PFSK-1 (cell line): ENCODE measurements at regions not wholly inside any gene's neighbourhood (a gene's known extent, or its start where the extent isn't known, plus 50 kb on each side); places are given as distances from the start of the nearest gene placed in this dataset.

Source experiments
- FOXP2 ChIP-seq: optimal IDR thresholded peaks from 2 replicates; pipeline ENCODE3; 2011; ENCODE audit warnings: borderline replicate concordance, control low read depth, inconsistent platforms; ENCODE audit not compliant: insufficient read depth; ENCODE audit errors: extremely low read length, extremely low read depth
- POLR2AphosphoS5 ChIP-seq: IDR thresholded peaks from 2 replicates; pipeline ENCODE4 v1.6.1; 2012; ENCODE audit warnings: low read depth, mild to moderate bottlenecking, control low read depth, low read length, moderate library complexity
- REST ChIP-seq, 2 experiments: IDR thresholded peaks; 2 replicates each; pipeline versions ENCODE4 v1.6.1 to v1.8.0; 2011 to 2012; ENCODE audit warnings: low read depth in 2 of 2, low read length in 2 of 2, control low read depth in 1 of 2, inconsistent platforms in 1 of 2, mild to moderate bottlenecking in 1 of 2, moderate library complexity in 1 of 2; ENCODE audit not compliant: insufficient read depth in 1 of 2
- SIN3A ChIP-seq: IDR thresholded peaks from 2 replicates; pipeline ENCODE4 v1.6.1; 2012; ENCODE audit warnings: mild to moderate bottlenecking, low read length, moderate library complexity, borderline replicate concordance; ENCODE audit not compliant: insufficient read depth
- TAF1 ChIP-seq: IDR thresholded peaks from 2 replicates; pipeline ENCODE4 v1.6.1; 2012; ENCODE audit warnings: low read length, control low read depth, borderline replicate concordance; ENCODE audit not compliant: insufficient read depth

GRCh38 chr9:94178927-94179326 is 80.2 kb upstream of the ZNF169 start:
- TF ChIP-seq POLR2AphosphoS5 (0 out of 2 replicates have a peak, but pooled peaks have one; percentile 5), REST (IDR thresholded peaks at IDR 0.05; ENCODE audit: insufficient read depth in 1 of 2, low read depth in 2 of 2, low read length in 2 of 2) (no peak), TAF1 (no peak), SIN3A (no peak), FOXP2 (no peak)
